GM19023 (cell line): ENCODE measurements at regions not wholly inside any gene's neighbourhood (a gene's known extent, or its start where the extent isn't known, plus 50 kb on each side); places are given as distances from the start of the nearest gene placed in this dataset.
"Not testable (repeated sequence)": the region's sequence is repeated elsewhere in the genome, so short reads cannot be mapped to it uniquely, and the experiment has no call there.

Experiments
- ATAC-seq: cut with Tn5 transposase; IDR thresholded peaks from one replicate; pipeline ENCODE4 v1.9.1; 2021; ENCODE audit warnings: mild to moderate bottlenecking, moderate library complexity; ENCODE audit not compliant: unreplicated experiment

DNA sequence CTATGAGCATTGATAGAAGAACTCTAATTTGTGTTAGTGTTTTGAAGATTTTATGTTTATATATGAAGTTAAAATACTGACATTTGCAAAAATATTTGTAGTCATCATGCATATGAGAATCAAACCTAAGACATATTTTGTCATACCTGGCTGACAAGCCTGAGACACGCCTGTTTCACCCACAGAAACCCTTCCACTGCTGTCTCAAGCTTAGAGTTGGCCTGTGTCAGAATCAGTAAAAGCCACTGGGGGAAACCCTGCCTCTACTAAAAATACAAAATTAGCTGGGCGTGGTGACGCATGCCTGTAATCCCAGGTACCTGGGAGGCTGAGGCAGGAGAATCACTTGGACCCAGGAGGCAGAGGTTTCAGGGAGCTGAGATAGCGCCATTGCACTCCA, 218.0 kb upstream of the C1QTNF3 start:
- not testable (repeated sequence) for ATAC-seq

- ATAC-seq: not testable (repeated sequence)
Measured at GRCh38 chr5:34266151-34266550, 223.1 kb upstream of the C1QTNF3 start.

DNA sequence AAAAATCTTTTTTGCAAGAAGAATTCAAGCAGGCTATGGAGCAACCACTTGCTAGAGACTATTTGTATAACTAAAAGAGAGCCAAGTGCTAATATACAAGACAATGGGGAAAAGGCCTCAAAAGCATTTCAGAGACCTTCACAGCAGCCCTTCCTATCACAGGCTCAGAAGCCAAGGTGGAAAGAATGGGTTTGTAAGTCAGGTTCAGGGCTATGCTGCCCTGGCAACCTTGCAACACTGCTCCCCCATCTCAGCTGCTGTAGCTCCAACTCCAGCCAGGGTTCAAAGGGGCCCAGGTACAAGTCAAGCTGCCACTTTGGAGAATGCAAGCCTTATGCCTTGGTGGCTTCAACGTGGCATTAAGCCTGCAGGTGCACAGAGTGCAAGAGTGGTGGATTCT, 253.7 kb upstream of the C1QTNF3 start:
- ATAC-seq: not testable (repeated sequence)

DNA sequence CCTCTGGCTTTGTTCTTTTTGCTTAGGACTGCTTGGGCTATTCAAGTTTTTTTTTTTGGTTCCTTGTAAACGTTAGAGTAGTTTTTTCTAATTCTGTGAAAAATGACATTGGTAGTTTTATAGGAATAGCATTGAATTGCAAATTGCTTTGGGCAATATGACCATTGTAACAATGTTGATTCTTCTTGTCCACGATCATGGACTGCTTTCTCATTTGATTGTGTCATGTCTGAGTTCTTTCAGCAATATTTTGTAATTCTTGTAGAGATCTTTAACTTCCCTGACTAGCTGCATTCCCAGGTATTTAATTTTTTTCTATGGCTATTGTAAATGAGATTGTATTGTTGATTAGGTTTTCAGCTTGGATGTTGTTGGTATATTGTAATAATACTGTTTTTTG, 286.2 kb upstream of the C1QTNF3 start:
- ATAC-seq: not testable (repeated sequence)

- not testable (repeated sequence) for ATAC-seq
Measured at GRCh38 chr5:34329611-34330108, 286.6 kb upstream of the C1QTNF3 start.

DNA sequence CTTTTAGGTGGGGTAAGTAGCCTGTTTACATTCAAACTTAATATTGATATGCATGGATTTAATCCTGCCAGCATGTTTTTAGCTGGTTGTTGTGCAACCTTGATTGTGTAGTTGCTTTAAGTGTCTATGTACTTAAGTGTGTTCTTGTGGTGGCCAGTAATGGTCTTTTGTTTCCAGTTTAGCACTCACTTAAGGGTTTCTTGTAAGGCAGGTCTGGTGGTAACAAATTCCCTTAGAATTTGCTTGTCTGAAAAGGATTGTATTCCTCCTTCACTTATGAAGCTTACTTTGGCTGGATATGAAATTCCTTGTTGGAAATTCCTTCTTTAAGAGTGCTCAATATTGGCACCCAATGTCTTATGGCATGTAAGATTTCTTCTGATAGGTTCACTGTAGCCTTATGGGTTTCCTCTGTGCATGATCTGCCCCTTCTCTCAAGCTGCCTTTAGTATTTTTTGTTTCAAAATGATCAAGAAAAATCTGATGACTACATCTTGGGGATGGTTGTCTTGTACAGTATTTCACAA, 289.0 kb upstream of the C1QTNF3 start:
- ATAC-seq: not testable (repeated sequence)

DNA sequence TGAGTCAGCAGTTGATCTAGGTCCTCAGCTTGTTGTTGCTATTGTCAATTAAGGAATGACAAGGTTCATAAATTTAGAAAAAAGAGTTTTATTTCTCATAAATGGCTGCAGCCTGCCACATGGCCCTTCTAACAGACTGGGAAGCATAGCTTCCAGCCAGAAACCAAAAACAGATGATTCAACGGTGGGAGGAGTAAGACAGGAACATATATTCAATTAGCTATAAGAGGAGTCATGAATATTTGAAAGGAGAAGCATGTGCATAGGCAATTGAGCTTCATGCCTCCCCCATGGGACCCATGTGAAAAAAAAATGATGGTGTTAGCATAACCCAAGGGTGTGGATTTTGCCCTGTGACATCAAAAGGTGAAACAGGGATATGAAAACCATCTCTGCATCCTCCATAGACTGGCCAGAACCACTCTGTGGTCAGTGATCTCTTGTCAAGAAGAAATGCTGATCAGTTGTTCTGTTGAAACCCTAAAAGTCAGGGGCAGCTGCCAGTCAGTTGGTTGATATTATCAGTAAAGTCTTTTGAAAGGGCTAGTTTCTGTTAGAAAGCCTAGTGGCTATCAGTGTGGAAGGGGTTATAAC, 296.5 kb upstream of the C1QTNF3 start:
- ATAC-seq: not testable (repeated sequence)

GRCh38 chr5:34354440-34354839, 301.7 kb upstream of the RAI14 start:
- ATAC-seq: not testable (repeated sequence)

- not testable (repeated sequence) for ATAC-seq
Measured at GRCh38 chr5:34371417-34371816, 284.7 kb upstream of the RAI14 start.

DNA sequence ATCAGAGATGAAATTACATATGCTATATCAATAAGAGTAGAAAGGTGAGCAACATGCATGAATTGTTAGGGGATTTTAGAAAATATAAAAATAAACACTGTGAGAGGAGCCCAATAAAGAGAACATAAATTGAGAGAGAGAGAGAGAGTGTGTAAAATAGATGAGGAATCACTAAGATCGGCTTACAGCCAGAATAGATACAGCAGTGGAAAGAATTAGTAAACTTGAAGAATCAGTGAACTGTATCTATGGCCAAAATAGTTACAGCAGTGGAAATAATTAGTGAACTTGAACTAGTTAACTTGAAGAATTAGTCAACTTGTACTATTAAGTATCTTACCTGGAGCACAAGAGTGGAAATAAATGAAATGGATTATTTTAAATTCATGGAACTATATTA, 284.3 kb upstream of the RAI14 start:
- not testable (repeated sequence) for ATAC-seq

GRCh38 chr5:34372739-34373138, 283.4 kb upstream of the RAI14 start:
- not testable (repeated sequence) for ATAC-seq

DNA sequence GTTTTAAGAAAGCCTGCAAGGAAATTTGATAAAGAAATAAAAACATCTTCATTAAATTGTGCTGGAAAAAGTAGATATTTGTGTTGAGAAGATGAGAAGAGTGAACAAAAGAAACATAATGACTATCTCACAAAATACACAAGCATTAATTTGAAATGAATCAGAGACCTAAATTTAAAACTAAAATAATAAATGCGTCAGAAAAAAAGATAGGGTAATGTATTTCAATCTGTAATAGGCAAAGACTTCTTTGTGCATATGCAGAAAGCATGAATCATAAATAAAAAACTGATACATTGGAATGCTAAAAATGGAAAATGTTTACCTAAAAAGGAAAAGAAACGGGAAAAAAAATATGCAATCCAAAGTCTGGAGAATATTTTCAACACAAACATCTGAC, 278.5 kb upstream of the RAI14 start:
- ATAC-seq: not testable (repeated sequence)

DNA sequence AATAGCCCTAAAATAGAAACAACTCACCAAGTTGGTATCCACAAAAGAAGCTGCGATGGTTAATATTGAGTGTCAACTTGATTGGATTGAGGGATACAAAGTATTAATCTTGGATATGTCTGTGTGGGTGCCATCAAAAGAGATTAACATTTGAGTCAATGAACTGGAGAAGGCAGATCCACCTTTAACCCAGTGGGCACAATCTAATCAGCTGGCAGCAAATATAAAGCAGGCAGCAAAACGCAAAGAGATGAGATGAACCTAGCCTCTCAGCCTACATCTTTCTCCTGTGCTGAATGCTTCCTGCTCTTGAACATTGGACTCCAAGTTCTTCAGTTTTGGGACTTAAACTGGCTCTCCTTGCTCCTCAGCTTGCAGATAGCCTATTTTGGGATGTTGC, 277.6 kb upstream of the RAI14 start:
- not testable (repeated sequence) for ATAC-seq

DNA sequence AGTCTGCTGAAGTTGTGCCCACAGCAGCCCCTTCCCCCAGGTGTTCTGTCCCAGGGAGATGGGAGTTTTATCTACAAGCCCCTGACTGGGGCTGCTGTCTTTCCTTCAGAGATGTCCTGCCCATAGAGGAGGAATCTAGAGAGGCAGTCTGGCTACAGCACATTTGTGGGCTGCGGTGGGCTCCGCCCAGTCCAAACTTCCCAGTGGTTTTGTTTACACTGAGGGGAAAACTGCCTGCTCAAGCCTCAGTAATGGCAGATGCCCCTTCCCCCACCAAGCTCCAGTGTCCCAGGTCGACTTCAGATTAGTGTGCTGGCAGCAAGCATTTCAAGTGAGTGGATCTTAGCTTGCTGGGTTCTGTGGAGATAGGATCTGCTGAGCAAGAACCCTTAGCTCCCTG, 267.4 kb upstream of the RAI14 start:
- not testable (repeated sequence) for ATAC-seq

GRCh38 chr5:34409373-34409772, 246.8 kb upstream of the RAI14 start:
- no peak for ATAC-seq

DNA sequence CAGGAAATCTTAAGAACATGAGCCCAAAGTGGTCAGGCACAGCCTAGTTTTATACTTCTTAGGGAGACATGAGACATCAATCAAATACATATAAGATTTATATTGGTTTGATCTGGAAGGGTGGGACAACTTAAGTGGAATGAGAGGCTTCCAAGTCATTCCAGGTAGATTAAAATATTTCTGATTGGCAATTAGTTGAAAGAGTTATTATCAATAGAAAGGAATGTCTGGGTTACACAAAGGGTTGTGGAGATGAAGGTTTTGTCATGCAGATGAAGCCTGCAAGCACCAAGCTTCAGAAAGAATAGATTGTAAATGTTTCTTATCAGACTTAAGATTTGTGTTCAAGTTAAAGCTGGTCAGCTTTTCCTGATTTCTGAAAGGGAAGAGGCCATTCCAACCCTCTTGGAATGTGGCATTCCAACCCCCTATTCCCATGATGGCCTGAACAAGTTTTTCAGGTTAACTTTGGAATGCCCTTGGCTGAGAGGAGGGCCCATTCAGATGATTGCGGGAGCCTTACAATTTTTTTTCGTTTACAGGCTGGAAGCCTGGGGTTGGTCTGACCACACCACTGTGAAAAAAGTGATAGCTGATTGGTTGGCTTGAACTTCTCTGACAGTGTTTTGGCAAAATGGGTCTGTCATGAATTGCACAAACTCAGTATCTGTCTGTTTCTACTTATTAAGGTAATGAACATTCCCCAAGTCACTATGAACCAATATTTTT, 245.6 kb upstream of the RAI14 start:
- ATAC-seq: no peak

DNA sequence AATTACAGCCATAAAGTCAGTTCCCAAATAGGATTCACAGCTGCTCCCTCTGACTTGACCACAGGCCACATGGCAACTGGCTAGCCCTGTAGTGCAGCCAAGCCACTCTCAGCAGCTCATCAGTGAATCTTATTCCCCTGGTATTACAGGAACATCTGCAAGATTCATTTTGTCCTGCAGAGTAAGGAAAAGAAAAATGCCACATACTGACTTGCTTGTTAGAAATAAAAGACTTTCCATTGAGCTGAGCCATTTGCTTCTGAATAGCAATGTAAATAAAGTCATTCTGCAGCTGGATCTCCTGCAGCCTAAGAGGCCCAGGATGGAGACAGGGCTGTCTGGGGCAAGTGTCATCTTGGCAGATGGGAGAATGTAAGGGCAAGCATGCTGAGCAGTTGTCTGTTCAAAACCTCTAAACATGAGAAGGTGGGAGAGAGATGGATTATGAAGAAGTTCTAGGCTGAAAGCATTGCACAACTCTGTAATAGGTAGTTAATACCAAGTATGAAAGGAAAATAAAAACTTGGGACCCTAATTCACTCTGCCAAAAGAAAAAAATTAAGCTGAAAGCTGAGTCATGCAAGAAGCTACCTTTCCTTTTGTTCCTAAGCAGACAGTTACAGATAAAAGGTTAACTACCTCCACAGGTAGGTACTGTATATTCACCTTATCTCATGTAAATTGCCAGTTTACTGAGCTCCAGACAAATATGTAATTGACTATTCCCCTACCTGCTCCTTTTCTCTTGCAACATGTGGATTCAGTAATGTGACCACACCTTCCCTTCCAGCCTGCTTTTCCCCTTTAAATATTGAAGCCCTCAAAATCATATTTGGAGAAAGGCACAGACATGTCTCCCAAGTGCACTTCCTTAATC, 244.4 kb upstream of the RAI14 start:
- ATAC-seq: no peak

DNA sequence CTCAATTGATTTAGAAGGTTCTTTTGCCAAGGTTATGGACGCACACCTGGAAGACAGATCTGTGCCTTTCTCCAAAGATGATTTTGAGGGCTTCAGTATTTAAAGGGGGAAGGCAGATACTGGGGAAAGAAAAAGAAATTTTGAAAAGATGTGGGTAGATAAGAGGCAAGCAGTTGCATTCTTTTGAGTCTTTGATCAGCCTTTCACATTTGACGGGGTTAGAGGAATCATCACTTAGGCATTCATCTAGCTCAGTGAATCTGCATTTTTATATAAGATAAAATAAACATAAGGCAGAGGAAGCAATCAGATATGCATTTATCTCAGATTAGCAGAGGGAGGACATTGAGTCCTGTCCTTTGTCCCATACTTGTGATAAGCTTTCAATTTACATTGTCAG, 243.4 kb upstream of the RAI14 start:
- ATAC-seq: no peak

DNA sequence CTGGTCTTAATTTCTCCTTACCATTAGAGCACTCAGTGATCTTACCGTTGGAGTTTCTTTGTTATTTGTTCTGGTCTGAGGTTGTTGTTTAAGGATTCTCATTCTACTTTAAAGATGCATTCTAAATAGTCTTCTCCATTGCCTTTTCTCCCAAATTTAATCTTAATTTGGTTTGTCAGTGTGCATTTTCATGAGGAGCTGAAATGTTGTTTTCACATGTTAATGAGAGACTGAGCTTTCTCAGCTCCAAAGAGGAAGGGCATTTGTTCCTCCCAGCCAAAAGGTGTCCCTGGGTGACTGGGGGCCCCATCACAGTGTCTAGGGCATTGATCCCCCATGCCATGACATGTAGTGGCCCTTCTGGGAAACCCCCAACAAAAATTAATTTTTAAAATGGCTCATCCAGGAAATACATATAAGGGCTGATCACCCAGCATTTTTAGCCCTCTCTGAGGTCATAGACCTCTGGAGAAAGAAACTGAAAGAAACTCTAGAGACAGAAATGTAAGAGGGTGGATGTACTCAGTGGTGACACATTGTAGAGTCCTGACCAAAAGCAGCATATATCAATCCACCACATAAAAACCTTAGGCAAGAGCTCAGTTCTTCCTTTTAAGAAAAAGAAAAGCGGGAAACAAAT, 240.4 kb upstream of the RAI14 start:
- peak; percentile 99 for ATAC-seq

GRCh38 chr5:34416501-34417008, 239.6 kb upstream of the RAI14 start:
- no peak for ATAC-seq
